Esophagus muscularis mucosa (tissue), 4 donors: ENCODE measurements at regions not wholly inside any gene's neighbourhood (a gene's known extent, or its start where the extent isn't known, plus 50 kb on each side); places are given as distances from the start of the nearest gene placed in this dataset.

ENCODE experiments used
- DNase-seq: peaks from one replicate; pipeline ENCODE4 v3.0.0-alpha.2; 2017; ENCODE audit errors: extremely low spot score
- H3K27ac ChIP-seq, 4 donors: fragments of 200-600 bp; sonication (generic); replicated peaks in 1 of 4; 1 replicate in 3 of 4; 2 replicates in 1 of 4; pipeline ENCODE4 v1.5.1; 2016 to 2019; ENCODE audit warnings: mild to moderate bottlenecking in 1 of 4
- H3K27me3 ChIP-seq, 4 donors: fragments of 200-600 bp; sonication (generic); one replicate each; pipeline versions ENCODE4 v1.5.1 to v1.6.0; 2016 to 2019
- H3K36me3 ChIP-seq, 4 donors: fragments of 200-600 bp; sonication (generic); one replicate each; pipeline ENCODE4 v1.5.1; 2016 to 2019
- H3K4me1 ChIP-seq, 4 donors: fragments of 200-600 bp; sonication (generic); one replicate each; pipeline ENCODE4 v1.5.1; 2016 to 2019
- H3K4me3 ChIP-seq, 4 donors: fragments of 200-600 bp; sonication (generic); 1 replicate in 2 of 4; 2 replicates in 2 of 4; pipeline ENCODE4 v1.5.1; 2016 to 2019; ENCODE audit warnings: mild to moderate bottlenecking in 4 of 4, moderate library complexity in 1 of 4
- H3K9me3 ChIP-seq, 4 donors: fragments of 200-600 bp; sonication (generic); 1 replicate in 3 of 4; 2 replicates in 1 of 4; pipeline ENCODE4 v1.5.1; 2016 to 2019
- EP300 ChIP-seq: sonication (generic); formaldehyde crosslinking; IDR thresholded peaks from one replicate; pipeline ENCODE4 v1.6.1; 2017; ENCODE audit warnings: antibody characterized with exemption
- POLR2A ChIP-seq: fragments of 450-650 bp; IDR thresholded peaks from one replicate; pipeline ENCODE4 v1.6.1; 2017; ENCODE audit warnings: antibody characterized with exemption, moderate library complexity, mild to moderate bottlenecking, low read depth
- POLR2AphosphoS5 ChIP-seq, 2 donors: sonication (generic); formaldehyde crosslinking; IDR thresholded peaks; one replicate each; pipeline ENCODE4 v1.6.1; 2017; ENCODE audit warnings: antibody characterized with exemption in 2 of 2
- WGBS: methylation state at CpG from one replicate; pipeline ENCODE4 v1.1.5; 2018; 5-methylcytosine and 5-hydroxymethylcytosine counted together
- intact Hi-C: fragments of 100-400 bp; cut with DNase I; formaldehyde crosslinking; loops from one replicate; pipeline ENCODE4 v1.15.1; 2023
- TF ChIP-seq, protein P1 (sequence below), 3 experiments: fragments of 200-600 bp in 2 of 3; fragments of 450-650 bp in 1 of 3; sonication (generic) in 2 of 3; IDR thresholded peaks; one replicate each; pipeline ENCODE4 v1.5.1; 2017 to 2019; ENCODE audit warnings: antibody characterized with exemption in 3 of 3, mild to moderate bottlenecking in 2 of 3, moderate library complexity in 1 of 3

DNA sequence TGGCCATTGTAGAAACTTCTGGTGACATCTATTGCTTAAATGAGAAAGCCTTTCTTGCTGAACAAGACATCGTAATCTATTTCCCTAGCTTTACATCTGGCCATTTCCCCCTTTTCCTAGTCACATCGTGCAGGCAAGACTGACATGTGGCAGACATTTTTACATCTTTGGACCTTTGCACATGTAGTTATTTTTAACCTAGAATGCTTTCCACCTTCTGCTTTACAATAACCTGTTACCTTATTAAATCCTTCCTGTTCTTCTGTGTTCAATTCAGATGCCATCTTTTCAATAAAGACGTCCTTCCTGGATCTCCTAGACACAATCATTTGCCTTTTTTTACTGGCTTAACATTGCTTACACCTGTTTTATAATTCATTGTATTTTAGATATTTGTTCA lies 343.3 kb downstream of the DIPK2A start:
- DNase-seq = no peak
- Histone ChIP-seq H3K9me3 (no peaks in the 10 kb centered on the region), H3K36me3 (no peaks in the 10 kb centered on the region), H3K4me1 (no peaks in the 10 kb centered on the region), H3K27me3 (no peaks in the 10 kb centered on the region), H3K27ac (no peak overlapping the region), H3K4me3 (no peak overlapping the region)
- TF ChIP-seq EP300 (no peak), POLR2A (no peak), POLR2AphosphoS5 (IDR thresholded peaks at IDR 0.05) (no peak)
- TF ChIP-seq, protein P1, sequence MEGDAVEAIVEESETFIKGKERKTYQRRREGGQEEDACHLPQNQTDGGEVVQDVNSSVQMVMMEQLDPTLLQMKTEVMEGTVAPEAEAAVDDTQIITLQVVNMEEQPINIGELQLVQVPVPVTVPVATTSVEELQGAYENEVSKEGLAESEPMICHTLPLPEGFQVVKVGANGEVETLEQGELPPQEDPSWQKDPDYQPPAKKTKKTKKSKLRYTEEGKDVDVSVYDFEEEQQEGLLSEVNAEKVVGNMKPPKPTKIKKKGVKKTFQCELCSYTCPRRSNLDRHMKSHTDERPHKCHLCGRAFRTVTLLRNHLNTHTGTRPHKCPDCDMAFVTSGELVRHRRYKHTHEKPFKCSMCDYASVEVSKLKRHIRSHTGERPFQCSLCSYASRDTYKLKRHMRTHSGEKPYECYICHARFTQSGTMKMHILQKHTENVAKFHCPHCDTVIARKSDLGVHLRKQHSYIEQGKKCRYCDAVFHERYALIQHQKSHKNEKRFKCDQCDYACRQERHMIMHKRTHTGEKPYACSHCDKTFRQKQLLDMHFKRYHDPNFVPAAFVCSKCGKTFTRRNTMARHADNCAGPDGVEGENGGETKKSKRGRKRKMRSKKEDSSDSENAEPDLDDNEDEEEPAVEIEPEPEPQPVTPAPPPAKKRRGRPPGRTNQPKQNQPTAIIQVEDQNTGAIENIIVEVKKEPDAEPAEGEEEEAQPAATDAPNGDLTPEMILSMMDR (IDR thresholded peaks at IDR 0.05) = no peak
- intact Hi-C loops = no loop called here
- WGBS = 93% methylated on average over 3 of the region's 3 CpGs

DNA sequence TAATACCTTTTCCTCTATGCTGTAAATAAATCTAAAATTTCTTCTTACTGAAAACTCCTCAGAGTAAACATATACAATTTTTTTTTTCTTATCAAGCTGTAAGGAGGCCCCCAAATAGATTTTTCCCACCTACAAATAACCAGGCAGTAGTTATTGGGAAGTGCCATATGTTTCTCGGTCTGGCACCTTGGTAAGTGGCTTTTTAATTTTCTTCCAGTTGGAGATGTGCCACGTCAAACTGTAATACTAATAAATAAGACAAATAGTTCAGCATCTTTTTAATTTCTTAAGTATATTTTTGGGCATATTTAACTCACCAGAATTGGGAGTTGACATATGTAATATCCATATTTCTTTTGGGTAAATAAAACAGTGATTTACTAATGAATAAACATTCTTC lies 346.3 kb downstream of the DIPK2A start:
- H3K4me3 ChIP-seq = no peak overlapping the region
- no peaks in the 10 kb centered on the region for H3K27me3 ChIP-seq
- no peaks in the 10 kb centered on the region for H3K4me1 ChIP-seq
- H3K9me3 ChIP-seq = no peaks in the 10 kb centered on the region
- 87% methylated on average over 2 of the region's 2 CpGs for WGBS
- intact Hi-C loops = no loop called here
- no peak for DNase-seq
- H3K27ac ChIP-seq = no peak overlapping the region
- TF ChIP-seq EP300 (no peak), POLR2AphosphoS5 (IDR thresholded peaks at IDR 0.05) (no peak), POLR2A (no peak)
- TF ChIP-seq, protein P1 (IDR thresholded peaks at IDR 0.05) = no peak
- H3K36me3 ChIP-seq = no peaks in the 10 kb centered on the region

DNA sequence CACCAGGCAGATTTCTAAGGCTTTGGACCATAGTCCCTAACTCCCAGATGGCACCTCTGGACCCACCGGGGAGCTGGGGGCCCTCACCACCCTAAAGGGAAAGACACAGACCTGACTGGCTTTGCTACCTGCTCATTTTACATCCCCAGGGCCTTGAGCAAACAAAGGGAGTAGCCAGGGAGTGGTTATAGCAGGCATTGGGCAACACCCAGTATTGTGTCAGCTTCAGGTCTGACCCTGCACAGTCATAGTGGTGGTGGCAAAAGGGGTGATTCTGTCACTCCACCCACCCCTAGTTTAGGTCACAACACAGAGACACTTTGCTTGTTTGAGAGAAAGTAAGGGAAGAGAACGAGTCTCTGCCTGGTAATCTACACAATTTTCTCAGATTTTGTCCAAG lies 352.5 kb downstream of the DIPK2A start:
- peaks cover 0 to 4% (median 0%) of the 10 kb centered on the region in 4 donors for H3K9me3 ChIP-seq
- no peak overlapping the region for H3K4me3 ChIP-seq
- intact Hi-C loops = no loop called here
- no peaks in the 10 kb centered on the region for H3K27me3 ChIP-seq
- TF ChIP-seq POLR2AphosphoS5 (IDR thresholded peaks at IDR 0.05) (no peak), EP300 (no peak), POLR2A (no peak)
- TF ChIP-seq, protein P1 (IDR thresholded peaks at IDR 0.05) = no peak
- no peaks in the 10 kb centered on the region for H3K4me1 ChIP-seq
- WGBS = 91% methylated on average over 2 of the region's 2 CpGs
- no peak for DNase-seq
- H3K36me3 ChIP-seq = no peaks in the 10 kb centered on the region
- no peak overlapping the region for H3K27ac ChIP-seq

DNA sequence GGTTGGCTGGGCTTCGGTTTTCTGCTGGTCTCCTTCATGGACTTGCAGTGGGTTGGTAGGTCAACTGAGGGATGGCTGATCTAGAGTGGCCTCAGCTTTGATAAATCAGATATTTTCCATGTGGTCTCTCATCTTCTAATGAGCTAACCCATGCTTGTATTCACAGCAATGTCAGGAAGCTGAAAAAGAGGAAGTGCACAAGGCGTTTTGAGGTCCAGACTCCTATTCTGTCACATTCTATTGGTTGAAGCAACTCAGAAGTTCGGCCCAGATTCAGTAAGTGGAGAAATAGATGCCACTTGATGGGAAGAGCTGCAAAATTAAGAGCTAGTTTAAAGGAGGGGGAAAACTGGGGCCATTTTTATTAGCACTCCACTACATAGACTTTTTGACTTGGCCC lies 361.2 kb downstream of the DIPK2A start:
- WGBS = 72% methylated on average over 3 of the region's 3 CpGs

More for the DNA sequence above, 361.2 kb downstream of the DIPK2A start:
- Histone ChIP-seq H3K36me3 (no peaks in the 10 kb centered on the region), H3K9me3 (peaks cover 0 to 4% (median 0%) of the 10 kb centered on the region in 4 donors), H3K4me3 (no peak overlapping the region), H3K27me3 (no peaks in the 10 kb centered on the region), H3K27ac (no peak overlapping the region), H3K4me1 (peaks cover 0 to 9% (median 3%) of the 10 kb centered on the region in 4 donors)
- DNase-seq = no peak
- TF ChIP-seq, protein P1 (IDR thresholded peaks at IDR 0.05) = no peak
- no peak for TF ChIP-seq POLR2A
- no peak for TF ChIP-seq EP300
- no peak for TF ChIP-seq POLR2AphosphoS5 (IDR thresholded peaks at IDR 0.05)
- intact Hi-C loops = no loop called here
